BLaER1 treated with 17β-estradiol and CSF1 and Interleukin-3, amounts not matched to agents 10 nM and 100 nM (cell line): ENCODE measurements at regions not wholly inside any gene's neighbourhood (a gene's known extent, or its start where the extent isn't known, plus 50 kb on each side); places are given as distances from the start of the nearest gene placed in this dataset.

Experiments
- H3K27ac ChIP-seq, 11 experiments: shearing (Covaris generic); formaldehyde crosslinking; 2 replicates each; pipeline ENCODE4 v1.8.1; 2022
- H3K27me3 ChIP-seq, 11 experiments: shearing (Covaris generic); formaldehyde crosslinking; 2 replicates each; pipeline ENCODE4 v1.8.1; 2022
- H3K36me3 ChIP-seq, 11 experiments: shearing (Covaris generic); formaldehyde crosslinking; 2 replicates each; pipeline ENCODE4 v1.8.1; 2022
- H3K4me1 ChIP-seq, 10 experiments: shearing (Covaris generic); formaldehyde crosslinking; 2 replicates each; pipeline ENCODE4 v1.8.1; 2022
- H3K4me2 ChIP-seq, 11 experiments: shearing (Covaris generic); formaldehyde crosslinking; 2 replicates each; pipeline ENCODE4 v1.8.1; 2022
- H3K4me3 ChIP-seq, 10 experiments: shearing (Covaris generic); formaldehyde crosslinking; 2 replicates each; pipeline ENCODE4 v1.8.1; 2022
- H3K9ac ChIP-seq, 11 experiments: shearing (Covaris generic); formaldehyde crosslinking; 2 replicates each; pipeline ENCODE4 v1.8.1; 2022
- H3K9me3 ChIP-seq, 11 experiments: shearing (Covaris generic); formaldehyde crosslinking; replicated peaks in 1 of 11; 2 replicates each; pipeline ENCODE4 v1.8.1; 2022
- H4K20me1 ChIP-seq, 11 experiments: shearing (Covaris generic); formaldehyde crosslinking; 2 replicates each; pipeline ENCODE4 v1.8.1; 2022
- Cebpa-rat ChIP-seq, 11 experiments: shearing (Covaris generic); IDR thresholded peaks; 2 replicates each; pipeline ENCODE4 v1.8.1; 2022

GRCh38 chr11:45517171-45517770 lies 148.2 kb downstream of the CHST1 start:
- H3K27me3 ChIP-seq = no peaks in the 10 kb centered on the region
- no peak overlapping the region for H3K4me3 ChIP-seq
- H3K9ac ChIP-seq = no peak overlapping the region
- no peak overlapping the region for H3K4me2 ChIP-seq
- H3K36me3 ChIP-seq = no peaks in the 10 kb centered on the region
- H3K9me3 ChIP-seq = no peaks in the 10 kb centered on the region
- H3K4me1 ChIP-seq = peaks cover 0 to 12% (median 0%) of the 10 kb centered on the region in 10 experiments; a peak in 4 of 20 replicates
- no peak for TF ChIP-seq Cebpa-rat (IDR thresholded peaks at IDR 0.05)
- H4K20me1 ChIP-seq = no peaks in the 10 kb centered on the region
- H3K27ac ChIP-seq = no peak overlapping the region

- H3K4me3 ChIP-seq = no peak overlapping the region
- peaks cover 0 to 9% (median 0%) of the 10 kb centered on the region in 10 experiments; a peak in 4 of 20 replicates for H3K4me1 ChIP-seq
- no peak overlapping the region for H3K9ac ChIP-seq
- no peaks in the 10 kb centered on the region for H4K20me1 ChIP-seq
- no peak overlapping the region for H3K27ac ChIP-seq
- no peaks in the 10 kb centered on the region for H3K27me3 ChIP-seq
- H3K36me3 ChIP-seq = no peaks in the 10 kb centered on the region
- no peak for TF ChIP-seq Cebpa-rat (IDR thresholded peaks at IDR 0.05)
- no peaks in the 10 kb centered on the region for H3K9me3 ChIP-seq
- peak overlapping the region in 2 of 11 experiments; percentile 5 to 26; a peak in 3 of 22 replicates for H3K4me2 ChIP-seq
Observed at GRCh38 chr11:45513821-45514340, 151.5 kb downstream of the CHST1 start.

GRCh38 chr11:45512471-45513148 lies 152.8 kb downstream of the CHST1 start:
- no peak for TF ChIP-seq Cebpa-rat (IDR thresholded peaks at IDR 0.05)
- Histone ChIP-seq H3K27me3 (no peaks in the 10 kb centered on the region), H3K9ac (no peak overlapping the region), H4K20me1 (no peaks in the 10 kb centered on the region), H3K4me3 (no peak overlapping the region), H3K36me3 (no peaks in the 10 kb centered on the region), H3K27ac (no peak overlapping the region), H3K9me3 (no peaks in the 10 kb centered on the region), H3K4me2 (no peak overlapping the region), H3K4me1 (peaks cover 0 to 9% (median 0%) of the 10 kb centered on the region in 10 experiments; a peak in 3 of 20 replicates)

GRCh38 chr11:45511566-45511965 lies 153.9 kb downstream of the CHST1 start:
- peaks cover 0 to 5% (median 0%) of the 10 kb centered on the region in 11 experiments; a peak in 1 of 22 replicates for H3K9me3 ChIP-seq
- H3K9ac ChIP-seq = no peak overlapping the region
- H3K27ac ChIP-seq = no peak overlapping the region
- H3K4me1 ChIP-seq = peaks cover 0 to 9% (median 0%) of the 10 kb centered on the region in 10 experiments; a peak in 3 of 20 replicates
- no peak overlapping the region for H3K4me2 ChIP-seq
- no peaks in the 10 kb centered on the region for H3K36me3 ChIP-seq
- H4K20me1 ChIP-seq = no peaks in the 10 kb centered on the region
- no peak overlapping the region for H3K4me3 ChIP-seq
- H3K27me3 ChIP-seq = no peaks in the 10 kb centered on the region
- TF ChIP-seq Cebpa-rat (IDR thresholded peaks at IDR 0.05) = no peak

GRCh38 chr11:45507916-45508315 lies 157.5 kb downstream of the CHST1 start:
- peaks cover 0 to 13% (median 9%) of the 10 kb centered on the region in 11 experiments; a peak in 20 of 22 replicates for H3K9me3 ChIP-seq
- no peak for TF ChIP-seq Cebpa-rat (IDR thresholded peaks at IDR 0.05)
- H3K9ac ChIP-seq = no peak overlapping the region
- H4K20me1 ChIP-seq = no peaks in the 10 kb centered on the region
- no peak overlapping the region for H3K4me2 ChIP-seq
- no peaks in the 10 kb centered on the region for H3K36me3 ChIP-seq
- H3K27me3 ChIP-seq = no peaks in the 10 kb centered on the region
- no peak overlapping the region for H3K27ac ChIP-seq
- no peaks in the 10 kb centered on the region for H3K4me1 ChIP-seq
- no peak overlapping the region for H3K4me3 ChIP-seq

- H3K27ac ChIP-seq = no peak overlapping the region
- no peak overlapping the region for H3K9ac ChIP-seq
Observed at GRCh38 chr11:45503311-45503710, 162.1 kb downstream of the CHST1 start.

GRCh38 chr11:45502226-45502545 lies 163.2 kb downstream of the CHST1 start:
- H3K9ac ChIP-seq = no peak overlapping the region
- H3K4me2 ChIP-seq = no peak overlapping the region
- no peak for TF ChIP-seq Cebpa-rat (IDR thresholded peaks at IDR 0.05)
- no peaks in the 10 kb centered on the region for H3K36me3 ChIP-seq
- H3K4me1 ChIP-seq = peaks cover 0 to 10% (median 5%) of the 10 kb centered on the region in 10 experiments; a peak in 8 of 20 replicates
- no peak overlapping the region for H3K27ac ChIP-seq
- no peak overlapping the region for H3K4me3 ChIP-seq
- peaks cover 5 to 35% (median 20%) of the 10 kb centered on the region in 11 experiments; a peak in 20 of 22 replicates for H3K9me3 ChIP-seq
- H4K20me1 ChIP-seq = no peaks in the 10 kb centered on the region
- H3K27me3 ChIP-seq = no peaks in the 10 kb centered on the region

More at GRCh38 chr11:45503311-45503710, 162.1 kb downstream of the CHST1 start:
- TF ChIP-seq Cebpa-rat (IDR thresholded peaks at IDR 0.05) = no peak
- Histone ChIP-seq H3K36me3 (no peaks in the 10 kb centered on the region), H3K27me3 (no peaks in the 10 kb centered on the region), H3K4me3 (no peak overlapping the region), H3K9me3 (peaks cover 3 to 23% (median 15%) of the 10 kb centered on the region in 11 experiments; a peak in 20 of 22 replicates), H3K4me1 (peaks cover 0 to 10% (median 5%) of the 10 kb centered on the region in 10 experiments; a peak in 8 of 20 replicates), H4K20me1 (no peaks in the 10 kb centered on the region), H3K4me2 (no peak overlapping the region)

GRCh38 chr11:45501392-45502225 lies 163.8 kb downstream of the CHST1 start:
- no peak overlapping the region for H3K27ac ChIP-seq
- peaks cover 5 to 31% (median 21%) of the 10 kb centered on the region in 11 experiments; a peak in 20 of 22 replicates for H3K9me3 ChIP-seq
- no peaks in the 10 kb centered on the region for H3K36me3 ChIP-seq
- no peaks in the 10 kb centered on the region for H3K27me3 ChIP-seq
- H4K20me1 ChIP-seq = no peaks in the 10 kb centered on the region
- H3K9ac ChIP-seq = no peak overlapping the region
- H3K4me3 ChIP-seq = no peak overlapping the region
- TF ChIP-seq Cebpa-rat (IDR thresholded peaks at IDR 0.05) = no peak
- H3K4me1 ChIP-seq = peaks cover 0 to 10% (median 5%) of the 10 kb centered on the region in 10 experiments; a peak in 8 of 20 replicates
- H3K4me2 ChIP-seq = no peak overlapping the region

GRCh38 chr11:45500451-45500850 lies 165.0 kb downstream of the CHST1 start:
- no peak for TF ChIP-seq Cebpa-rat (IDR thresholded peaks at IDR 0.05)
- H3K27ac ChIP-seq = no peak overlapping the region
- H3K9me3 ChIP-seq = peaks cover 5 to 29% (median 21%) of the 10 kb centered on the region in 11 experiments; a peak in 20 of 22 replicates
- H4K20me1 ChIP-seq = no peaks in the 10 kb centered on the region
- H3K4me2 ChIP-seq = peak overlapping the region in 5 of 11 experiments; percentile 8 to 42 (median 31); a peak in 8 of 22 replicates
- no peak overlapping the region for H3K9ac ChIP-seq
- H3K4me3 ChIP-seq = no peak overlapping the region
- H3K27me3 ChIP-seq = no peaks in the 10 kb centered on the region
- H3K4me1 ChIP-seq = peaks cover 0 to 10% (median 5%) of the 10 kb centered on the region in 10 experiments; a peak in 8 of 20 replicates
- no peaks in the 10 kb centered on the region for H3K36me3 ChIP-seq
